ENCODE measurements at regions not wholly inside any gene's neighbourhood (a gene's known extent, or its start where the extent isn't known, plus 50 kb on each side); places are given as distances from the start of the nearest gene placed in this dataset.

- DNase-seq = no peak
These were observed 66.5 kb upstream of the FIGN start for GRCh38 chr2:163802284-163802683.

GRCh38 chr2:163801486-163801885 lies 65.7 kb upstream of the FIGN start:
- no peak for DNase-seq

GRCh38 chr2:163800951-163801381 lies 65.2 kb upstream of the FIGN start:
- DNase-seq = peak; percentile 37

GRCh38 chr2:163799807-163800206 lies 64.0 kb upstream of the FIGN start:
- no peak for DNase-seq

GRCh38 chr2:163794635-163795034 lies 58.8 kb upstream of the FIGN start:
- DNase-seq = no peak

All from DMS153 (cell line).